Frontal cortex (tissue), 3 donors: ENCODE measurements at regions not wholly inside any gene's neighbourhood (a gene's known extent, or its start where the extent isn't known, plus 50 kb on each side); places are given as distances from the start of the nearest gene placed in this dataset.

ENCODE experiments used
- DNase-seq, 2 donors: peaks; one replicate each; pipeline ENCODE4 v3.0.0; 2012; ENCODE audit warnings: low spot score in 2 of 2
- FAIRE-seq: peaks from 2 replicates; lab custom pipeline; 2012; peaks lifted over from hg19 to GRCh38; lab: Jason Lieb, UNC
- donor health status: control.
- donor health status: control.
- donor health status: control.

GRCh38 chrX:25976683-25977310 is 161.3 kb upstream of the MAGEB18 start:
- FAIRE-seq (no peak), DNase-seq (no peak)

- DNase-seq (no peak), FAIRE-seq (no peak)
These were observed 139.5 kb upstream of the MAGEB18 start for GRCh38 chrX:25998687-25999086.

- no peak for DNase-seq
- FAIRE-seq, result no peak
These were observed 130.7 kb upstream of the MAGEB18 start for GRCh38 chrX:26007462-26007861.

- DNase-seq, result no peak
- FAIRE-seq, result no peak
These were observed 130.1 kb upstream of the MAGEB18 start for GRCh38 chrX:26008042-26008441.

GRCh38 chrX:26008691-26009090 is 129.5 kb upstream of the MAGEB18 start:
- DNase-seq (no peak), FAIRE-seq (no peak)

- DNase-seq, result no peak
- no peak for FAIRE-seq
These were observed 118.8 kb upstream of the MAGEB18 start for GRCh38 chrX:26019386-26019785.

- FAIRE-seq (no peak), DNase-seq (no peak)
These were observed 112.0 kb upstream of the MAGEB18 start for GRCh38 chrX:26026179-26026578.

- FAIRE-seq (no peak), DNase-seq (no peak)
These were observed 105.8 kb upstream of the MAGEB18 start for GRCh38 chrX:26032111-26032912.

- DNase-seq, result no peak
- FAIRE-seq, result peak; percentile 80
These were observed 100.8 kb upstream of the MAGEB18 start for GRCh38 chrX:26037367-26037766.

- no peak for FAIRE-seq
- DNase-seq, result no peak
These were observed 88.0 kb upstream of the MAGEB18 start for GRCh38 chrX:26050099-26050498.

- no peak for DNase-seq
- FAIRE-seq, result no peak
These were observed 67.3 kb upstream of the MAGEB18 start for GRCh38 chrX:26070882-26071281.

GRCh38 chrX:26071618-26072017 is 66.5 kb upstream of the MAGEB18 start:
- DNase-seq, result no peak
- FAIRE-seq, result no peak

GRCh38 chrX:26083093-26083492 is 55.0 kb upstream of the MAGEB18 start:
- no peak for FAIRE-seq
- no peak for DNase-seq
